Fibroblast of skin of right biceps (primary cell): ENCODE measurements at regions not wholly inside any gene's neighbourhood (a gene's known extent, or its start where the extent isn't known, plus 50 kb on each side); places are given as distances from the start of the nearest gene placed in this dataset.
"Not testable (repeated sequence)": the region's sequence is repeated elsewhere in the genome, so short reads cannot be mapped to it uniquely, and the experiment has no call there.

Experiments used
- DNase-seq: peaks from one replicate; pipeline ENCODE4 v3.0.0-alpha.2; 2013

DNA sequence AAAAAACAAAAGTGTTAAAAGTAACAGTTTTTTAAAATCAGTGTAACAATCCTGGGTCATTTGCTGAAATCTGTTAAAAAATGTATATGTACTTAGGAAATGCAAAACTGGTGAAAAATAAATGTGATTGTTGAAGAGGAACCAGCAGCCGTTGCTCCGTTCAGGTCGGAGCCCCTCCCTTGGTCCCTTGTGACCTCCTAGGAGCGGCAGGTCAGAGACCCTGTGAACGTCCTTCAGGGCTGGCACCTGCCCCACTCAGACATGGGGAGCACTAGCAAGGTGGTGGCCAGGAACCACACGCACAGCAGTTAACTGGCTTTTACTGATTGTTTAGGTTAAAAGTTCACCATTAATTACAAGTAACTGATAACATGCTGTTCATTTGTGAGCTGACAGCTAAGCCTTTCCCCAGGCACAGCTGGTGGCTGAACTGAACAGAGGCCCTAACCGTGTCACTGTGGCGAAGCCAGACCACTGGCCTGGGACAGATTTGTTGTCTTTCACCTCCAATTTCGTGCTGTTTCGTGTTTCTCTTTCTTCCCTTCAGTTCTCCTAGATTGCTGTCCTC is 159.2 kb upstream of the ALKAL2 start:
- no peak for DNase-seq

- DNase-seq = no peak
Observed at GRCh38 chr2:446303-446874, 158.5 kb upstream of the ALKAL2 start.

DNA sequence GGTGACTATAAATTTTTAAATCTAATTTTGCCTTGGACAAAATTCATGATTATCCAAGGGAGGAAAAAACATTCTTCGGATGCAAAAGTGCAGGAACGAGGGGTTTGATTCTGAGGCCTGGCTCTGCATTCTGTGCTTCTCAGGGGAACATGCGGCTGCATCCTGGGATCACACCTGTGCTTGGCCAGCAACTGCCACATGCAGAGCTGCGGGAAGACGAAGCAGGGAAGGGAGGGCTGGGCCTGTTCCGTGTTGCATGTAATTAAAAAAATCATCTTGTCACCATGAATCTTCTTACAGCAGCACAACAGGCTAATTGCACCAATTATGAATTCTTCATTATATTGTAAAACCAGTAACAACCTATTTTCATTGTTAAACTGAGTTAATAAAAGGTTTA is 158.0 kb upstream of the ALKAL2 start:
- DNase-seq = no peak

GRCh38 chr2:444937-445884 is 157.3 kb upstream of the ALKAL2 start:
- DNase-seq = no peak

DNA sequence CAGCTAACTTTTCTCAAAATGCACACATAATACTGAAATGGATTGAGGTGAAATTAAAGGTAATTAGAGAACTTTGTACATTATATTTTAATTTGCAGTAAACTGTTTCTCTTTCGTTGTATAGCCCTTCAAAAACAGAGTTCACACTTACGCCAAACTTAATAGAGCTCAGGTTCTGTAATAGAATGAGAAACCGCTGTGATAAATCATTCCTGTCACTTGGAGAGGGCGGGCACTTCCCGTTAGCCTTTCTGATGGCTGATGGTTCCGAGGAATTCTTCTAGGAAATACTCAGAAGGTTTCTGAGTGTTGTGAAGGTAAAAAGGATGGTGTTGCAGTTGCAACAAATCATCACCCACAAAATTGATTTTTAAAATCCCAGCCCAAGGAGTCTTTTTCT is 155.8 kb upstream of the ALKAL2 start:
- no peak for DNase-seq

GRCh38 chr2:443216-443615 is 155.3 kb upstream of the ALKAL2 start:
- no peak for DNase-seq

- no peak for DNase-seq
Observed at GRCh38 chr2:441258-442022, 153.5 kb upstream of the ALKAL2 start.

DNA sequence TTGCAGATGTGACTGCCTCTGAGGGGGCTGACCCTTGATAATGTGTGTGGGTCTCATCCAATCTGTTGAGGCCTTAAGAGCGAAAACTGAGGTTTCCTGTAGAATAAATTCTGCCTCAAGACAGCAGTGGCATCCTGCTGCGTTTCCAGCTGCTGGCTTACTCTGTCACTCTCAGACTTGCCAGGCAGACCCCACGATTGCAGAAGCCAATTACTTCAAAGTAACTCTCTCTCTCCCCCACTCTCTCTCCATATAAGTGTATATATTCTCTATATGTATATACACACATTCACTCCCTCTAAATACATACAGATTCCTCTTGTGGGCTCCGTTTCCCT is 152.5 kb upstream of the ALKAL2 start:
- DNase-seq = no peak

DNA sequence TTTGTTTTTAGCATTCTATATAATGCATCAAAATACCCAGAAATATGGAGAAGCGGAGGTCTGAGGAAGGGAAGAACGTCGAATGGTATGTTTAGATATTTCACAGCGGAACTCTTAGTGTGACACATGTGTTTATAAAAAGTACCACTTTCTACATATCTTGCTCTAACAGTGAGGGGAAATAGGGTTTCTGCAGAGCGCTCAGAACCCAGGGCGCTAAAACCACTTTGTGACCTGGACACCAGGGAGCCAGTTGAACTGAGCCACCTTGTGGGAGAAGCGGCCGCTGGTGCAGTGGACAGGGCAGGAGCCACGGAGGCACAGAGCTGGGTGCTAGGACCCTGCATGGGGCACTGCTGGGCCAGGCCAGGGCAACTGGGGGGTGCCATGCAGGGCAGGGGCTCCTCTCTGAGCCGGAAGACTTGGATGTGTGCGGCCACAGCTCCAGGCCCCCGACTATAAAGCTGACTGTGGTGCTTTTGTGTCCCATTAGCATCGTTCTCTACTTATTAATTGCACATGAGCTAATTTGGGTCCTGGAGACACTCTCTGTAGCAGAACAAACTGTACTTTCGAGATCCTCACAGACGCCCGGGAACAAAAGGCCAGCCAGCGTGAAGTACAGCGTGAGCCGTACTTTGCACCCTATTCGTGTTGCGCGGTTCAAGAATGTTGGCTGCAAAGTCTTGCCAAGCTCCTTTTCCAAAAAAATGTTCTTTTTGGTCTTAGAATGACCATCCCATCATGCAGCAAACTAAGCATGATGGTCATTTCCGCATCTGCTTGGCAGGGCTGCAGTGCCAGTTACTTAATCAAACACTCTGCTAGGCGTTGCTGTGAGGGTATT is 151.9 kb upstream of the ALKAL2 start:
- DNase-seq = no peak

GRCh38 chr2:439077-439476 is 151.2 kb upstream of the ALKAL2 start:
- no peak for DNase-seq

- DNase-seq = no peak
Observed at GRCh38 chr2:437756-438393, 150.0 kb upstream of the ALKAL2 start.

DNA sequence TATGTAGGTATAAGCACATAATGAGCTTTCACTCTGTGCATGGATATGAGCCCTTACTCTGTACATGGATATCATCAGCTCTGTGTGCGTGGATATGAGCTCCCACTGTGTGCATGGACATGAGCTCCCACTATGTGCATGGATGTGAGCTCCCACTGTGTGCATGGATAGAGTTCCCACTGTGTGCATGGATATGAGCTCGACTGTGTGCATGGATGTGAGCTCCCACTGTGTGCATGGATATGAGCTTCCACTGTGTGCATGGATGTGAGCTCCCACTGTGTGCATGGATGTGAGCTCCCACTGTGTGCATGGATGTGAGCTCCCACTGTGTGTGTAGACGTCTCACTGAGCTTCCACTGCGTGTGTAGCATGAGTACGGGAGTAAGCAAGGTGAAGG is 149.3 kb upstream of the ALKAL2 start:
- no peak for DNase-seq

DNA sequence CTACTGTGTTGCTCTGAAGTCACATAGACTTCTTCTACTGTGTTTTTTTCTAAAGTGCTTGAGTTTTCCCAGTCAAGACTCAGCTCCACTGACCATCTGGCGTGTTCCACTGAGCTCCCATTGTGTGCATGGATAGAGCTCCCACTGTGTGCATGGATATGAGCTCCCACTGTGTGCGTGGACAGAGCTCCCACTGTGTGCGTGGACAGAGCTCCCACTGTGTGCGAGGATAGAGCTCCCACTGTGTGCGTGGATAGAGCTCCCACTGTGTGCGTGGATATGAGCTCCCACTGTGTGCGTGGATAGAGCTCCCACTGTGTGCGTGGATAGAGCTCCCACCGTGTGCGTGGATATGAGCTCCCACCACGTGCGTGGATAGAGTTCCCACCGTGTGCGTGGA is 148.3 kb upstream of the ALKAL2 start:
- no peak for DNase-seq

- DNase-seq = no peak
Observed at GRCh38 chr2:434625-435024, 146.7 kb upstream of the ALKAL2 start.

GRCh38 chr2:433216-433615 is 145.3 kb upstream of the ALKAL2 start:
- DNase-seq = no peak

DNA sequence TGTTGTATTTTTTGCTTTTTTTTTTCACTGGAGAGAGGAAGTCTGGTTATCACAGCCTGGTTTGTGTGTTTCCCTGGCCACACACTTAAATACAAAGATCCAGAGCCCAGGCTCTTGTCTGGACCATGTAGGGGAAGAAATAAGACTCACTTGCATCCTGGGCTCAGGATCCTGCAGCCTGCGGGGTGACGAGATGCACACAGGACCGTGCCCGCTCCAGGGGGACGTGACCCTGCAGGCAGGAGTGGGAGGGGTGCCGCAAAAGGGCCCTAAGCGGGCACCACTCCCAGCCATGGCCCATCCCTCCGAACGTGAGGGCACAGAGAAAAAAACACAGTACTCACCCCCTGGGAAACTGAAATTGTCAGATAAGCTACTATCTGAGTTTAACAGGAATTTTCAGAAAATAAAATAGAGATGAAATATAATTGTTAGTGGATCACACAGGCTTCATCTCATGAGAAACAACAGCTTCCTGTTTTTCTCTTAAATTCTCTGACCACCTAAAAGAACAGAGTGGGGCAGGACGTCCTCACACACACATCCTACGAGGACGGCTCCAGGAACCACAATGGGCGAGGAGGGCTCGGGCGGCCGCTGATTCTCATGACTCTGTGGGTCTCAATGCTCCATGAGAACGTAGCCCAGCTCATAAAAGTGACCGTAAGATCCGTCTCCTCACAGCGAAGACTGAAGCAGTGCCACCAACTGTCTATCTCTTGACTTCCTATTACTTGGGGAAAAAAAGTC is 142.6 kb upstream of the ALKAL2 start:
- DNase-seq = no peak

- no peak for DNase-seq
Observed at GRCh38 chr2:429575-430254, 141.8 kb upstream of the ALKAL2 start.

- no peak for DNase-seq
Observed at GRCh38 chr2:429142-429541, 141.3 kb upstream of the ALKAL2 start.

DNA sequence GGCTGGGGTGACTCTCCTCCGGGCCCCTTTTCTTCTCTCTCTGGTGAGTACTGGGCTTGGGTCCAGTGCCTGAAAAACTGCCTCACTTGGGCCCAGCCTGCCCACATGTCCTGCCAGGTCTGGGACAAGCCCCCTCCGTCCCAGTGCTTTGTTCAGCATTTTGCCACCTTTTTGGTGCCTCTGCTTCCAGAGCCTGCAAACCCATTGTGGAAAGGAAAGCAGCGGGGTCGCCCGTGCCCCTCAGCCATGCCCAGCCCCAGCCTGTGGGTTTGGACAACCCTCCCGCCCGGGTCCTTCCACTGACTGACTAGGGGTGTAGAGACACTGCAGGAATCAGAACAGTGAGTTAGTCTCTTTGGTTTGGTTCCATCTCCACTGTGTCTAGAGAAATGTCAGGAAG is 140.7 kb upstream of the ALKAL2 start:
- no peak for DNase-seq

- DNase-seq = not testable (repeated sequence)
Observed at GRCh38 chr2:426696-427095, 138.8 kb upstream of the ALKAL2 start.

DNA sequence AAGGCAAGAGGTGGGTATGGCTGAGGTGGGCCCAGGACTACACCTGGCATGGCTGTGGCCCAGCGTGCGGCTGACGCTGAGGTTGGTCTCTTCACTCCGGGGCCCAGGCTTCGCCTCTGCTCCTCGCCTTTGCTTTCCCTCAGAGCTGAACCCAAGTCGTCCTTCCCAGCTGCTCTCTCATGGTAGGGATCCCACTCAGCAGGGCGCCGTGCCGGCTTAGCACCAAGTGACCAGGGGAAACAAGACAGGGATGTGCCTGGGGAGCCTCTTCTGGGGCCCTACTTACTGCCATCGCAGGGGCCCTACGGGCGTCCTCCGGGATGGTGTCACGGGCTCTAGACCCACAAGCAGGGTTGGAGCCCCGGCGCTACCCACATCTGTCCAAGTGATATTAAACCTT is 138.1 kb upstream of the ALKAL2 start:
- no peak for DNase-seq
